SH-SY5Y (cell line): ENCODE measurements at regions not wholly inside any gene's neighbourhood (a gene's known extent, or its start where the extent isn't known, plus 50 kb on each side); places are given as distances from the start of the nearest gene placed in this dataset.

Experiments used
- GATA2 ChIP-seq: IDR thresholded peaks from 2 replicates; pipeline ENCODE4 v1.6.1; 2011; ENCODE audit warnings: mild to moderate bottlenecking, low read depth, low read length
- GATA3 ChIP-seq: IDR thresholded peaks from 2 replicates; pipeline ENCODE4 v1.6.1; 2011; ENCODE audit warnings: low read depth, mild to moderate bottlenecking, low read length, moderate library complexity

- TF ChIP-seq GATA2: no peak
- no peak for TF ChIP-seq GATA3
Observed at GRCh38 chr12:84793558-84794367, 118.8 kb downstream of the SLC6A15 start.
